T-helper 17 cell (primary cell): ENCODE measurements at regions not wholly inside any gene's neighbourhood (a gene's known extent, or its start where the extent isn't known, plus 50 kb on each side); places are given as distances from the start of the nearest gene placed in this dataset.
"Not testable (repeated sequence)": the region's sequence is repeated elsewhere in the genome, so short reads cannot be mapped to it uniquely, and the experiment has no call there.

Source experiments
- ATAC-seq: fragments of 150-1000 bp; cut with Tn5 transposase; 2 replicates; pipeline ENCODE4 v1.10.0; 2021; ENCODE audit warnings: mild to moderate bottlenecking, moderate library complexity
- DNase-seq, 3 donors: peaks; one replicate each; pipeline versions ENCODE4 v3.0.0 to v3.0.0-alpha.2; 2020 to 2021
- H3K9me3 ChIP-seq: one replicate; pipeline ENCODE4 v1.7.0; 2013; ENCODE audit warnings: low read length, mild to moderate bottlenecking; ENCODE audit not compliant: control insufficient read depth, poor library complexity, severe bottlenecking
- H3K27ac Mint-ChIP-seq: one replicate; pipeline ENCODE4 v1.8.0; 2022; ENCODE audit warnings: mild to moderate bottlenecking, moderate library complexity, mixed read lengths
- H3K27me3 Mint-ChIP-seq: one replicate; pipeline ENCODE4 v1.8.0; 2022; ENCODE audit warnings: mixed read lengths
- H3K36me3 Mint-ChIP-seq: one replicate; pipeline ENCODE4 v1.8.0; 2022; ENCODE audit warnings: low read depth, mixed read lengths
- H3K4me1 Mint-ChIP-seq: one replicate; pipeline ENCODE4 v1.8.0; 2022; ENCODE audit warnings: mild to moderate bottlenecking, mixed read lengths
- H3K4me3 Mint-ChIP-seq: one replicate; pipeline ENCODE4 v1.8.0; 2022; ENCODE audit warnings: mild to moderate bottlenecking, moderate library complexity, mixed read lengths

- H3K27me3 Mint-ChIP-seq, H3K4me3 Mint-ChIP-seq, H3K4me1 Mint-ChIP-seq, ATAC-seq, DNase-seq, H3K36me3 Mint-ChIP-seq, H3K9me3 ChIP-seq, H3K27ac Mint-ChIP-seq: not testable (repeated sequence)
These were observed 344.0 kb downstream of the ANAPC1 start for GRCh38 chr2:111539991-111540390.

DNA sequence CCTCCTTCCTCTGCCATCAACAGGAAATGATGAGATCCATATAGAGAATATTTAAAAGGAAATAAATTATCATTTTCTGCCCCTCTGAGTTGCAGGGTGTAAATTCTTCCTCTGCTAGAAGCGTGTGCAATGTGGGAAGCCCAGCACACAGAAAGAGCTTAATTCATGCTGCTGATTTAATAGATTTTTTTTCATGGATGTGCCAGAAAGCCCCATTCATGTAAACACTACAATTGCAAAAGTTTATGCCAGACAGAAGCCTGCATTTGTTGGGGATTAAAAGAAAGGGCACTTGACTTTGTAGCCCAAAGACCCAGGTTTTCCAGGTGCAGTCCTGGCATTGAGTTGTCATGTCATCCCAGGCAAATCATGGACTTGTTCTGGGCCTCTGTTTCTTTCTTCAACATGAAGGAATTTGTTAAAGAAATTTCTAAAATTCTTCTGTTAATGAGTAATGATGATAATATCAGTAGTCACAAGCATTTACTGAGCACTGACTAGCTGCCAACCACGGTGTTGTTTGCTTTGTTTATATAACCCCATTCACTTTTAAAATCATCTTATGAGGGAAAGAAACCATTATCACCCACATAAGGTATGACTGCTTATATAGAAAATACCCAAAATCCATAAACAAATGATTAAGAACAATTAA is 341.7 kb downstream of the ANAPC1 start:
- ATAC-seq, DNase-seq, H3K36me3 Mint-ChIP-seq, H3K9me3 ChIP-seq, H3K27me3 Mint-ChIP-seq, H3K27ac Mint-ChIP-seq, H3K4me3 Mint-ChIP-seq, H3K4me1 Mint-ChIP-seq: not testable (repeated sequence)

GRCh38 chr2:111544006-111544405 is 340.0 kb downstream of the ANAPC1 start:
- not testable (repeated sequence) for H3K4me3 Mint-ChIP-seq, ATAC-seq, H3K27ac Mint-ChIP-seq, DNase-seq, H3K36me3 Mint-ChIP-seq, H3K27me3 Mint-ChIP-seq, H3K9me3 ChIP-seq, H3K4me1 Mint-ChIP-seq

- not testable (repeated sequence) for ATAC-seq, H3K4me3 Mint-ChIP-seq, DNase-seq, H3K4me1 Mint-ChIP-seq, H3K27ac Mint-ChIP-seq, H3K27me3 Mint-ChIP-seq, H3K9me3 ChIP-seq, H3K36me3 Mint-ChIP-seq
These were observed 338.1 kb downstream of the ANAPC1 start for GRCh38 chr2:111545723-111546431.

GRCh38 chr2:111546578-111546977 is 337.4 kb downstream of the ANAPC1 start:
- H3K4me1 Mint-ChIP-seq, H3K4me3 Mint-ChIP-seq, H3K27me3 Mint-ChIP-seq, H3K27ac Mint-ChIP-seq, DNase-seq, H3K36me3 Mint-ChIP-seq, H3K9me3 ChIP-seq: not testable (repeated sequence)
- peak; percentile 20 for ATAC-seq

- not testable (repeated sequence) for H3K27me3 Mint-ChIP-seq
These were observed 334.8 kb downstream of the ANAPC1 start for GRCh38 chr2:111549174-111549573.

GRCh38 chr2:111551428-111551827 is 332.6 kb downstream of the ANAPC1 start:
- DNase-seq, H3K4me3 Mint-ChIP-seq, H3K27me3 Mint-ChIP-seq, ATAC-seq, H3K36me3 Mint-ChIP-seq, H3K27ac Mint-ChIP-seq, H3K9me3 ChIP-seq, H3K4me1 Mint-ChIP-seq: not testable (repeated sequence)

More at GRCh38 chr2:111549174-111549573, 334.8 kb downstream of the ANAPC1 start:
- H3K27ac Mint-ChIP-seq, H3K4me1 Mint-ChIP-seq, H3K9me3 ChIP-seq, H3K36me3 Mint-ChIP-seq, DNase-seq, H3K4me3 Mint-ChIP-seq: not testable (repeated sequence)
- peak; percentile 27 for ATAC-seq

GRCh38 chr2:111552625-111553024 is 331.4 kb downstream of the ANAPC1 start:
- DNase-seq, H3K27ac Mint-ChIP-seq, H3K4me1 Mint-ChIP-seq, H3K4me3 Mint-ChIP-seq, ATAC-seq, H3K27me3 Mint-ChIP-seq, H3K36me3 Mint-ChIP-seq, H3K9me3 ChIP-seq: not testable (repeated sequence)

GRCh38 chr2:111559301-111559700 is 324.7 kb downstream of the ANAPC1 start:
- H3K27ac Mint-ChIP-seq, H3K27me3 Mint-ChIP-seq, DNase-seq, H3K9me3 ChIP-seq, H3K4me3 Mint-ChIP-seq, H3K4me1 Mint-ChIP-seq, H3K36me3 Mint-ChIP-seq, ATAC-seq: not testable (repeated sequence)

DNA sequence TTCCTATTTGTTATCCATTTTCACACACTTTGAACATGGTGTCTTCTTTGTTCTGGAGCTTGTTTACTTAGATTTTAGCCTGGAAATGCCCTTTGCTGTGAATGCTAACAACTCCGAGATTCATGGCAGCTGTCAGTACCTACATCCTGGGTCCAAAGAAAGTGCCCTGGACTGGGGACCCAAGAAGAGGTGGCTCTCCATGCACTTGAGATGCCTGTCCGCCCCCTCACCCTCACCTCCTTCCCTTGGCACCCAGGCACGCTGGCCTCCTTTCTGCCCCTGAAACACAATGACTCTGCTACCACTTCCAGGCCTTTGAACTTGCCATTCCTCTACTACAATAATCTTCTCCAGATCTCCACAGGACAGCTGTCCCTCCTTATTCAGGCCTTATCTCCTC is 324.2 kb downstream of the ANAPC1 start:
- not testable (repeated sequence) for DNase-seq, H3K9me3 ChIP-seq, H3K27me3 Mint-ChIP-seq, H3K4me1 Mint-ChIP-seq, H3K36me3 Mint-ChIP-seq, H3K4me3 Mint-ChIP-seq, H3K27ac Mint-ChIP-seq, ATAC-seq

GRCh38 chr2:111566068-111566467 is 317.9 kb downstream of the ANAPC1 start:
- DNase-seq, H3K4me3 Mint-ChIP-seq, H3K4me1 Mint-ChIP-seq, ATAC-seq, H3K36me3 Mint-ChIP-seq, H3K9me3 ChIP-seq, H3K27me3 Mint-ChIP-seq, H3K27ac Mint-ChIP-seq: not testable (repeated sequence)

GRCh38 chr2:111567233-111567632 is 316.8 kb downstream of the ANAPC1 start:
- not testable (repeated sequence) for H3K4me1 Mint-ChIP-seq, H3K27ac Mint-ChIP-seq, H3K4me3 Mint-ChIP-seq, H3K27me3 Mint-ChIP-seq, H3K9me3 ChIP-seq, DNase-seq, ATAC-seq, H3K36me3 Mint-ChIP-seq

GRCh38 chr2:111569356-111570199 is 314.4 kb downstream of the ANAPC1 start:
- H3K9me3 ChIP-seq, ATAC-seq, H3K36me3 Mint-ChIP-seq, DNase-seq, H3K4me3 Mint-ChIP-seq, H3K27me3 Mint-ChIP-seq, H3K4me1 Mint-ChIP-seq, H3K27ac Mint-ChIP-seq: not testable (repeated sequence)
